Stimulated activated CD8-positive, alpha-beta memory T cell treated with anti-CD3 and anti-CD28 coated beads, Interleukin-15, amount 100 ng/mL, for 4 hours (primary cell): ENCODE measurements at regions not wholly inside any gene's neighbourhood (a gene's known extent, or its start where the extent isn't known, plus 50 kb on each side); places are given as distances from the start of the nearest gene placed in this dataset.
"Not testable (repeated sequence)": the region's sequence is repeated elsewhere in the genome, so short reads cannot be mapped to it uniquely, and the experiment has no call there.

Experiments
- DNase-seq, 2 donors: peaks; one replicate each; pipeline ENCODE4 v3.0.0-alpha.2; 2020; ENCODE audit warnings: low read depth in 2 of 2

DNA sequence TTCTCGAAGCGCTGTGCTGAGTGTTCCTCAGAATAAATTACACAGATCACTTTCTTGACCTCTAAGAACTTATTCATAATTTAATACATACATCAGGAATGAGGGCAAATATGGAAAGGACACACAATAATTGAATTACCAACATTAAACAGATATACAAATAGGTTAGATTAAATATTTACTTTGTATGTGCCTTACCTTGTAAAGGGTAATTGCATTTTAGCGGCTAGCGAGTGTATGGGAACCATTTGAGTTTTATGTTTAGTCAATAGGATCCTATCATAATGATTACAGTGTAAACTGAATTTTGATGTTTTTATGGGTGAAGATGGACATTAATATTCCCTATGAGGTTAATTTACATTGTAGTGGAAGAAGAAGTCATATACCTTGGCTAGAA lies 1187.1 kb upstream of the WWC1 start:
- DNase-seq = no peak

GRCh38 chr5:167105941-167106340 lies 1185.5 kb upstream of the WWC1 start:
- DNase-seq = no peak

DNA sequence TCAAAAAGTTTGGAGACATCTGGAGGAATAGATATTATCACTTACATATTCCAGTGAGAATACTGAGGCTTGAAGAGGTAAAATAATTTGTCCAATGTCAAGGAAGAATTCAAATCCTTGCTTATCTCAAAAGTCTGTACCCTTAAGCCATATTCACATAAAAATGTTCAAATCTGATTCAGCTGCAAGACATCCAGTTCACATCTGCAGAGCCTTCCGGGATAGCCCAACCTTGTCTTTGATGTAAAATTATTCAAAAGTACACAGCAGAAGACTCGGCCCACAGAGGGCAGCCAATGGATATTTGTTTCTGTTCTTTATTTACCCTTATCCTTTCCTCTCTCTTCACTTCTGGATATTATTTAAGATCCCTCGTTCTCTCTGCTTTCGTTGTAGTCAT lies 1183.8 kb upstream of the WWC1 start:
- no peak for DNase-seq

DNA sequence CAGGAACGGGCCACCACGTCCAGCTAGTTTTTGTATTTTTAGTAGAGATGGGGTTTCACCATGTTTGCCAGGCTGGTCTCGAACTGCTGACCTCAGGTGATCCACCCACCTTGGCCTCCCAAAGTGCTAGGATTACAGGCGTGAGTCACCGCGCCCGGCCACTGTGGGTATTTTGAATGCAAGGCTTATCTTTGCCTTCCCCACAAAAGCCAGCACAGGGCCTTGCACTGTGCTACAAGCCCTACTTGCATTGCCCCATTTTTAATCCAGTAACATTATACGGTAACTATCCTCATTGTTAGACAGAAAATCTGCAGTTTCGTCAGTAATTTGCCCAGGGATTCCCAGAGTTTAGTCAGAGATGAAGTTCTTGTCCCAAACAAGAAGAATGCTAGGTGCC lies 1183.2 kb upstream of the WWC1 start:
- DNase-seq = not testable (repeated sequence)

GRCh38 chr5:167112556-167112955 lies 1178.9 kb upstream of the WWC1 start:
- DNase-seq = no peak

GRCh38 chr5:167122267-167122666 lies 1169.2 kb upstream of the WWC1 start:
- no peak for DNase-seq

DNA sequence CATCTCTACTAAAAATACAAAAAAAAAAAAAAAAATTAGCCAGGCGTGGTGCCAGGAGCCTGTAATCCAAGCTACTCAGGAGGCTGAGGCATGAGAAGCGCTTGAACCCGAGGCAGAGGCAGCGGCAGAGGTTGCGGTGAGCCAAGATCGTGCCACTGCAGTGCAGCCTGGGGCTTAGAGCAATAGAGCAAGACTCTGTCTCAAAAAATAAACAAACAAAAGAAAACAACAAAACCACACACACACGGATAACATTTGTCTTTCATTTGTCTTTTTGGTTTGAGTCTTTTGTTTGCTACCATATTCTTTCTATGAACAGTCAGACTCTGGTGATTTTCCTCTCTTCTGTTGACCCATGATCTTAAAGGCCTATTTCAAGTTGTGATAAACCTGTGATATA lies 1168.3 kb upstream of the WWC1 start:
- DNase-seq = no peak

DNA sequence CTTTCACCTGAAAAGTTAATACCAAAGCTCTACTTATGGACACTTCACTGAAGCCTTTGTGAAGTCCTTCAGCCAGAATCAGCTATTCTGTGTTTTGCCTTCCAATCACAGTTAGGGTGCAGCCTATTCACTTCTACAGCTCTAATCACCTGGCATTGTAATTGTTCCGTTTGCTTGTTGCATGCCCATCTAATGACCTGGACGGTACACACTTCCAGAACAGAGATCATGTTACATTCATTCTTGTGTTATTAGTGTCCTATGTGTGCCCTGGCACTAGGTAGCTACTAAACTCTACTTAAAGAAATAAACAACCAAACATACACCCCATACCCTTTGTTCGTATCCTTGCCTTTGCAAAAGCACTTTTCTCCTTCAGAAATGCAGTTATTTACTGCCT lies 1162.9 kb upstream of the WWC1 start:
- no peak for DNase-seq

DNA sequence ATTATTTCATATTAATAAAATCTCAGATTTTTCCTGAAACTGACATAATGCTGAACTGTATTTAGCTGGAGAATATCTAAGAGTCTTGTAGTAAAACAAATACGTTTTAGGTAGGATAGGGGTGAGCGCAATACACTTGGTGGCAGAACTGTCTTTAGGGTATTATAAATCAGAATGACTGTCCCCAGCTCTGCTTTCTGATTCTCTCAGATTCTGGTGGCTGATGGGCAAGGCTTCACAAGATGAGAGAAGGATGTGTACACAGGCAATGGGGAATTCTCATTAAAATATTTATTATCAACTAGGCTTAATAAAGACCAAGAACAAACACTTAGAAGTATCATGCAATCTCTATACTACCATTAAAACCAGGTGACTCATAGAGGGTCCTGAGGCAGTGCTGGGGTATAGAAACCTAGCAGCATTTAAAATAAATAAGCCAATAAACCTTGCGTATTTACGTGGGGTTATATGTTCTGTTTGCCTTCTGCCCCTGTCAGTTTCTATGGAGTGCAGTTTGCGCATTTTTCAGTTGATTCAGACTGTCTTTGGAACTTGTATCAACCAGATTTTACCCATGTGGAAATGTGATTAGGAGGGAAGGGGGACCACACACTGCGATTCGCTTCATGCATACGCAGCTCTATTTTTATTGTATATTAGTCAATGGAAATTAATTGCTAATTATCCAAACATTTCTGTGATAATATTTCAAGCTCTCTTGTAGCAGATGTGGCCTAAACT lies 1150.7 kb upstream of the WWC1 start:
- no peak for DNase-seq

DNA sequence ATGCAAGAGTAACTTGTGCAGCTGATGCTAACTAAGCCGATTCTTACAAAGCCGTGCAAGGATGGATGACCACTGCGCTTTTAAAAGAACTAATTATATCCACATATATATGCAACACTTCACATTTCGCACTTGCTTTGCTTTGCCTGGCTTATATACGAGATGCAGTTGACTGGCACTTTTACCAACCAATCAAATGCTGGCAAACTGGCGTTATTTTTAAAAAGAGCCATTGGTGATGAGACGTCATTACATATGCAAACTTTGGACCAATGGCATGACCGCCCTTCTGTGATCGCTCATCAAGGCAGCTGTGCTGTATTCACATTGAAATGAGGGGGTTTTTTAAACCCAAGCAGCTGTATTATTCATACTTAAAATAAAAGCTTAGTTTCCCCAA lies 1147.7 kb upstream of the WWC1 start:
- no peak for DNase-seq

- no peak for DNase-seq
Observed at GRCh38 chr5:167145841-167146240, 1145.6 kb upstream of the WWC1 start.

- DNase-seq = no peak
Observed at GRCh38 chr5:167147879-167148278, 1143.6 kb upstream of the WWC1 start.

DNA sequence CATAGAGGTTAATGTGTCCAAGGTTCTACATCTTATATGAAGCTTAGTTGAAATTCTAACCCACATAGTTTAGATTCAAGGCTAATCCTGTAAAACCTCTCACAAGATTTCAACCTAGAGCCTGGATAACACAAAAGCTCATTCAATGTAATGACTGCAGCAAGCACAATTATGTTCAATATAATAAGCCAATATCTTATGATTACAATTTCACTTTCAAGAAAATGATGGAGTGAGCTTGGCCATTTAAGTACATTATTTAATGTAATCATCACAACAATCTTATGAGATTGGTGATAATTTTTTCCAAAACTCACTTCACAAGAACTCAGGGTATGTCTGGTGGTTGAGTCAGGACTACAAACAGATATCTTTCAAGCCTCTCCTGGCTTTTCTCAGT lies 1140.8 kb upstream of the WWC1 start:
- DNase-seq = no peak

DNA sequence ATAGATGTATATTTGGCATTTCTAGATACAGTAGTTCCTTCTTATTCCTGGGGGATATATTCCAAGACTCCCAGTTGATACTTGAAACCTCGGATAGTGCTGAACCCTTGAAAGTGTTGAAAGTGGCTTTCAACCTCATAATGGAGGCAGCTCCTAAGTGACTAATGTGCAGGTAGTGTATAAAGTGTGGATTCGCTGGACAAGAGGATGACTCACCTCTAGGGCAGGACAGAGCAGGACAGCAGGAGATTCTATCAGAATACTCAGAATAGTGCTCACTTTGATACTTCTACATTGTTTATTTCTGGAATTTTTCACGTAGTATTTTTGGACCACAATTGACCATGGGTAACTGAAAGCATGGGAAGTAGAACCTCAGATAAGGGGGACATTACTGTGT lies 1138.9 kb upstream of the WWC1 start:
- no peak for DNase-seq

DNA sequence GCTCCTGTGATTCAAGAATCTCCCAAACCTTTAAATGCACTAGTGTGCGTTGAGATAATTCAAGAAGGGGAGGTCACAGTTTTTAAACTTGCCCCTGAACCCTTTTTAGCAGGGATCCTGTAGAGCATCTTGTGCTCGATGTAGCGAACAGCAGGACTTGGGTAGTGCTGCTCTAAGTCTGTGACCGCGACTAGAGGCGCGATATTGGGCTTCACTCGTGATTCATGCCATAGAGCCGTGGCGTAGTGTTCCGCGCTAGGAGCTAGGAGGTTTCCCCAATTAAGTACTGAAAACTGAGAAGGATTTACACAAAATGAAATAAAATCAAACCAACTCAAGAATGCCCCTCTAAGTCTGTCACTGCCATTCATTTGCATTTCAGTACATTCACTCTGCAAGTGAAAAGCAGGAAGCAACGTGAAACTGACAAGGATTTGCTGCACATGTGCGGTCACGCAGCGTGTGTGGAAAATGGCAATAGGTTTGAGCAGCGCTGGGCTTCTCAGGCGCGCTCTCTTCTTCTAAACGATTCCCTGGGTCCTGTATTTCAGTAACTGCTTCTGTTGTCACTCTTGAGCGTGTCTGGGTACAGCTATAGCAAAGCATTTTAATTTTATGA lies 1135.9 kb upstream of the WWC1 start:
- no peak for DNase-seq

- no peak for DNase-seq
Observed at GRCh38 chr5:167156446-167156845, 1135.0 kb upstream of the WWC1 start.

- no peak for DNase-seq
Observed at GRCh38 chr5:167158588-167158987, 1132.9 kb upstream of the WWC1 start.

- no peak for DNase-seq
Observed at GRCh38 chr5:167160388-167160787, 1131.1 kb upstream of the WWC1 start.

DNA sequence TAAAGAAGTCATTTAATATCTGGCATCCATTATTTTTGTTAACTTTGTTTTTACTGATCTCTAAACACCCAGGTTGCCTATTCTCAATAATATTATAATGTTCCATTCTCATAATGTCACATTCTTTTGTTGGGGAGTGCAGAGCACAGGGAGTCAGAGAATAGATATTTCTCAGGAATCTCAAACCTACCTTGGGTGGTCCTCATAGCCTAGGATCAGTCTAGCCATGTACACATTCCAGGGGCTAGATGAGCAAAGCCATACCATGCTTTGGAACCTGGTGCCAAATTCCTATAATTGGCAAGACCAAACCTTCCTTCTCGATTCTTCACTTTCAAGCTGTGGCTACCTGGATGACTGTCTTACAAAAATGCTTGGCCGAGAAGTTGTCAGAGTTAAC lies 1124.7 kb upstream of the WWC1 start:
- no peak for DNase-seq

DNA sequence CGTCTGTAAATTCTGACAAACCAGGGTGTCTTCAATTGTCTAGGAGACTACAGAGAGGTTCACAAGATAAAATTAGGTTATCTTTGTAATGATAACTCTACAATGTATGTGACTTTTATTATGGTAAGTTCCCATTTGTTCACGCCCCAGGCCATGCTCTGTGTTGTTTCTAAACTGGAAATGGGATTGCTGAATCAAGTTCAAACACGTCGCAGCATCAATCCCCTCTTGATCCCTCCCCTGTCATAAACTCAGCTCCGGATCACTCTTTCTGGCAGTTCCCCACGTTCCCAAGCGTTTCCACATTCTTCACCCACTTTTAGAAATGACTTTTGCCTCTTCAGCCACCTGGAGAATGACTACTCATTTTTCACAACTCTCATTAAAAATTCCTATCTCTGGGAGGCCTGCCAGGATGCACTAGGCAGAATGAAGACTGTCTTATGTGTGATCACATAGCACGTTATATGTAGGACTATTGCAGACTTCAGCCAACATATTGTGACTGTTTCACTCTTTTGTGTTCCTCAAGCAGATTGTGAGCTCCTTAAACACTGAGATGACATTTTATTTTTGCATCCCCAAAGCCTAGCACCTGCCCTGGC lies 1124.2 kb upstream of the WWC1 start:
- no peak for DNase-seq

GRCh38 chr5:167168971-167169370 lies 1122.5 kb upstream of the WWC1 start:
- no peak for DNase-seq

GRCh38 chr5:167171056-167171455 lies 1120.4 kb upstream of the WWC1 start:
- no peak for DNase-seq

GRCh38 chr5:167177736-167178135 lies 1113.7 kb upstream of the WWC1 start:
- DNase-seq = no peak
